Large intestine (tissue), 3 donors: ENCODE measurements at regions not wholly inside any gene's neighbourhood (a gene's known extent, or its start where the extent isn't known, plus 50 kb on each side); places are given as distances from the start of the nearest gene placed in this dataset.
"Not testable (repeated sequence)": the region's sequence is repeated elsewhere in the genome, so short reads cannot be mapped to it uniquely, and the experiment has no call there.

Source experiments
- DNase-seq, 2 donors: peaks; one replicate each; pipeline versions ENCODE4 v3.0.0 to v3.0.0-alpha.2; 2013
- H3K27ac ChIP-seq: one replicate; pipeline ENCODE4 v1.5.1; 2013; ENCODE audit warnings: low read length
- H3K27me3 ChIP-seq: 2 replicates; pipeline ENCODE4 v1.6.1; 2013; ENCODE audit warnings: low read length; ENCODE audit not compliant: control insufficient read depth, insufficient read depth
- H3K36me3 ChIP-seq: 2 replicates; pipeline ENCODE4 v1.6.1; 2013; ENCODE audit warnings: low read length; ENCODE audit not compliant: control insufficient read depth, insufficient read depth
- H3K4me1 ChIP-seq: one replicate; pipeline ENCODE4 v1.6.1; 2013; ENCODE audit warnings: low read length; ENCODE audit not compliant: control insufficient read depth, insufficient read depth
- H3K4me3 ChIP-seq: one replicate; pipeline ENCODE4 v1.5.1; 2013; ENCODE audit warnings: low read length
- H3K9me3 ChIP-seq: one replicate; pipeline ENCODE4 v1.6.1; 2013; ENCODE audit warnings: mild to moderate bottlenecking, low read depth, low read length, moderate library complexity; ENCODE audit not compliant: control insufficient read depth
- WGBS: methylation state at CpG from one replicate; pipeline ENCODE4 v1.1.5; 2013; ENCODE audit warnings: low lambda C conversion rate; ENCODE audit not compliant: insufficient coverage; 5-methylcytosine and 5-hydroxymethylcytosine counted together

DNA sequence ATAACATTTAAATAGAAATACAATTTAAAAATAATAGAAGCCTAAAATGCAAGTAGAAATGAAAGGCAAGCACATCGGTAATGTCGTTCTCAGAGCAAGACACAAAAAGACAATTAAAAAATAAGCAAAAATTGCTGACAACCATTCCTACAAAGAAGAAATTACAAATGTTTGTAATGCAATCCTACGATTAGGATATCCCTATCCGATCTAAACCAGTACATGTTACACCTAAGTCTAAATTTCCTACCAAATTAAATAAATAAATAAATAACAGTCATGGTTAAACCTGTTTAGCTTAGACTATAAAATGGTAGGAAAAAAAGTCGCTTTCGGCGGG, 90.0 kb downstream of the ANXA2R start:
- Histone ChIP-seq H3K27ac (no peak overlapping the region), H3K9me3 (peaks cover 12% of the 10 kb centered on the region), H3K4me1 (peaks cover 18% of the 10 kb centered on the region), H3K4me3 (no peak overlapping the region), H3K36me3 (no peaks in the 10 kb centered on the region), H3K27me3 (peaks cover 89% of the 10 kb centered on the region)
- no peak for DNase-seq
- 8% methylated on average over 7 of the region's 7 CpGs for WGBS

DNA sequence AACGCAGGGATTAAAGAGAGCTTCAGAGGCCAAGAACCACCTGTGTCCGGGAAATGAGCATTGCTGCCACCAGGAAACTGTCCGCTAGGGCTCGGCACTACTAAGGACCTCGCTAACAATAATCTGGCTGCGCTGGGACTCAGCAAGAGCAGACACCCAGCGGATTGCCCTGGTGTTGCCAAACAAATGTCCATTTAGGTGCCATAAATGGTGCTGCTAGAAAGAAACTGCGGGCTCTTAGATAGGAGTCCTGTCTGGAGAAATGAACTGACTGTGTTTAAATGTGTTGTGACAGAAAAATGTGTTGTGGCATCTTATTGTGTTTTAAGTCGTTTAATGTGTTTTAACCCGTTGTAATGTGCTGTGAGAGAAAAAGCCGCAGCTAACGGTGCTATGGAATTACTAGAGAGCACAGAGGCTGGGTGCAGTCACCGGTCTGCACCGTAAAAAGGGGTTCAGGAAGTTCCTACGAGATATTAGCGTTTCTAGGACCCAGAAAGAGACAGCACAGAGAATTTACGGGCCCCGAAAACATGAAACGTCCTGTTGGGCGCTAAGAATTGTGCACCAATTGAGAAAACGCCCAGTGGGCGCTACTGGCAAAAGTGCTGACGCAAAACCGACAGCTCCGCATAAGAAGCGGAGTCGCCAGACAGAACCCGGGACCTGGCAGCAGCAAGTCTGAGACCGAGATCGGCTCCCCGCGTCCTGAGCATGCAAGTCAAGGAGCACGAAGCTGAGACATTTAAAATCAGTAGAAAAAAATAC, 90.6 kb downstream of the ANXA2R start:
- H3K9me3 ChIP-seq = peaks cover 12% of the 10 kb centered on the region
- H3K4me3 ChIP-seq = no peak overlapping the region
- peaks cover 18% of the 10 kb centered on the region for H3K4me1 ChIP-seq
- WGBS = 2% methylated on average over 6 of the region's 33 CpGs
- no peak overlapping the region for H3K27ac ChIP-seq
- peak; percentile 29 to 52 for DNase-seq
- H3K36me3 ChIP-seq = no peaks in the 10 kb centered on the region
- H3K27me3 ChIP-seq = peaks cover 91% of the 10 kb centered on the region

DNA sequence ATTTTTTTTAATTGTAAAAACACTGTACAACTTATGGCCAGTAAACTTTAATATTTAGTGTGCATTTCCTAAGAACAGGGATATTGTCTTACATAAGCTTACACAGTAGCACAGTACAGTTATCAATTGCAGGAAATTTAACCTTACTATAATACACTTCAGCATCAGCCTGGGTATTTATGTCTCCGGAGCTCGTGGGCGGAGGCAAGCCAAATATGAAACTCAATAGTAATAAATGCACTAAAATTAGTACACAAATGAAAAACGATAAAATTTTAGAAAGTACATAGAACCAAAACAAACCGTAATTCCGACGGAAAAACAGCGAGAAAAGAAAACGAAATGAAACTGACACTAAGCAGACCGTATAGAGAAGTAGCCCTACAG, 91.2 kb downstream of the ANXA2R start:
- peaks cover 18% of the 10 kb centered on the region for H3K4me1 ChIP-seq
- no peak overlapping the region for H3K4me3 ChIP-seq
- H3K9me3 ChIP-seq = peaks cover 12% of the 10 kb centered on the region
- no peak overlapping the region for H3K27ac ChIP-seq
- no peak for DNase-seq
- peaks cover 91% of the 10 kb centered on the region for H3K27me3 ChIP-seq
- WGBS = 4% methylated on average over 6 of the region's 10 CpGs
- H3K36me3 ChIP-seq = no peaks in the 10 kb centered on the region

DNA sequence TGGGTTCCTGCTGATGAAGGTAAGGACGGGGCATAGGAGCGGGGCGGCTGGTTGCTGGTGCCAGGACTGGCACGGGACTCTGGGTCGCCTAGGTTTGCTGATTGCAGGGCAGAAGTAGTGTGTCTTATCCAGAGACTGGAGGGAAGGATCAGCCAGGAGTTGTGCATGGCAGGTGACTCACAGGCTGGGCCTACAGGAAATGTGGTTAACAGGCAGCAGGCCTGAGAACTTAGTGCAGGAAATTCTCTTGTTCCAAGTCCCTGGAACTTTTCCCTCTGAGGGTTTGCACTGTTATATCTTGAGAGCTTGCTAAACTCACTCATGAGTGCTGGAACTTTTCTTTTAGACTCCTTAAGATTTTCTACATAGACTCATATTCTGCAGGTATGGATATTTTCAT, 95.1 kb downstream of the ANXA2R start:
- DNase-seq = no peak
- H3K9me3 ChIP-seq = no peaks in the 10 kb centered on the region
- H3K4me1 ChIP-seq = no peaks in the 10 kb centered on the region
- no peaks in the 10 kb centered on the region for H3K36me3 ChIP-seq
- H3K27ac ChIP-seq = no peak overlapping the region
- no peak overlapping the region for H3K4me3 ChIP-seq
- peaks cover 83% of the 10 kb centered on the region for H3K27me3 ChIP-seq
- WGBS = no CpG with 5 or more reads among the region's 5 CpGs

DNA sequence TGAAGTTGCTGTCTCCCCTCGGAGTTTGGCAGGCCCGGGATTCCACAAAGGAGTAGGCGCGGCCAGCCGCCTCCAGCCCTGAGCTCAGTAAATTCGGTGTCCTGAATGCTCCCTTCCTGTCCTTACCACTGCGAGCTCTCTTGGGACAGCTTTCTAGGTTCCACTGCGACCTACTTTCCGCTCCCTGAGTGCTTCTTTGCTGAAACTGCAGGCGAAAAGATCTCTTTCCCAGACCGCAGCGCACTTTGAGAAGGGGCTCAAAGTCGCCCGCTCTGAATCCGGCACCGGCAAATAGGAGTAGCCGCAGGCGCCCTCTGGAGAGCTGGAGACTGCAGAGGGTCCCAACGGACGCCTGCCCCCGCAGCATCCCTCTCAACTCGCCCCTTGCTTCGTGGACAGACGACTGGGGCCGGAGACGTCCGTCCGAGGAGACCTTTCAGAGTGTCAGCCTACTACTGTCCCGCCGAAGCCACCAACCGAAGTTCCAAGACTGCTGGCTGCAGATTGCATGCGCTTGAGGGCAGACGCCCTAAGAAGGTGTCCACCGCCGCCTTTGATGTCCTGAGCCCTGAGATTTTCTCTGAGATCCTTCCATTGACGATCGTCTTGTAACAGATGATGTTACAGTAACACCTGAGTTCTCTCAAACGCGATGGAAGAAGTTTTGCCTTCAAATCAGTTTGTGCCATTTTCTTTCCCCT, 96.0 kb downstream of the ANXA2R start:
- no peaks in the 10 kb centered on the region for H3K36me3 ChIP-seq
- no peaks in the 10 kb centered on the region for H3K4me1 ChIP-seq
- no peak overlapping the region for H3K27ac ChIP-seq
- 4% methylated on average over 5 of the region's 39 CpGs for WGBS
- H3K27me3 ChIP-seq = peaks cover 78% of the 10 kb centered on the region
- peak in 1 of 2 donors; percentile 12 for DNase-seq
- no peaks in the 10 kb centered on the region for H3K9me3 ChIP-seq
- no peak overlapping the region for H3K4me3 ChIP-seq

DNA sequence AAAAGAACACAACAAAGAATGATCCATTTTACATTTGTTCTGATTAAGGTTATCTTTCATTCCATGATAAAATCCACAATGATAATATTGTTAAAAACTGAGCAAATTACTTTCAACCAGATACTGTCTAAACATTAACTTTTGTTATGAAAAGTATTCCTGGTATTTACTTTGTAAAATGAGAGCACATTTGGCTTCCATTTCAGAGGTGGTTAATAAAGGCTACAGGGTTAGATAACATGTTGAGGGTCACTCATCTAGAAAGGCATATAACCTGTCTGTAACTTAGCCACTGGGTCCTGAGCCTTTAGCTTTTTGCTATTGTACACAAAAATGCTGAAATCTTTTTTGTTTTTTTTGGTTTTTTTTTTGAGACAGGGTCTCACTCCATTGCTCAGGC, 99.3 kb downstream of the ANXA2R start:
- no peaks in the 10 kb centered on the region for H3K4me1 ChIP-seq
- no peak for DNase-seq
- H3K4me3 ChIP-seq = no peak overlapping the region
- H3K36me3 ChIP-seq = no peaks in the 10 kb centered on the region
- H3K9me3 ChIP-seq = no peaks in the 10 kb centered on the region
- peaks cover 56% of the 10 kb centered on the region for H3K27me3 ChIP-seq
- H3K27ac ChIP-seq = no peak overlapping the region

DNA sequence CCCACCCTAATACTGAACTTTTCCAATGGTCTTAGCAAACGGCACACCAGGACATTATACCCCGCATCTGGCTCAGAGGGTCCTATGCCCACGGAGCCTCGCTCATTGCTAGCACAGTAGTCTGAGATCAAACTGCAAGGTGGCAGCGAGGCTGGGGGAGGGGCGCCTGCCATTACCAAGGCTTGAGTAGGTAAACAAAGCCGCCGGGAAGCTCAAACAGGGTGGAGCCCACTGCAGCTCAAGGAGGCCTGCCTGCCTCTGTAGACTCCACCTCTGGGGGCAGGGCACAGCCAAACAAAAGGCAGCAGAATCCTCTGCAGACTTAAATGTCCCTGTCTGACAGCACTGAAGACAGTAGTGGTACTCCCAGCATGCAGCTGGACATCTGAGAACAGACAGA, 108.1 kb downstream of the ANXA2R start:
- not testable (repeated sequence) for H3K36me3 ChIP-seq, H3K27me3 ChIP-seq, H3K4me1 ChIP-seq, H3K27ac ChIP-seq, H3K9me3 ChIP-seq, H3K4me3 ChIP-seq, DNase-seq
- no CpG with 5 or more reads among the region's 8 CpGs for WGBS

DNA sequence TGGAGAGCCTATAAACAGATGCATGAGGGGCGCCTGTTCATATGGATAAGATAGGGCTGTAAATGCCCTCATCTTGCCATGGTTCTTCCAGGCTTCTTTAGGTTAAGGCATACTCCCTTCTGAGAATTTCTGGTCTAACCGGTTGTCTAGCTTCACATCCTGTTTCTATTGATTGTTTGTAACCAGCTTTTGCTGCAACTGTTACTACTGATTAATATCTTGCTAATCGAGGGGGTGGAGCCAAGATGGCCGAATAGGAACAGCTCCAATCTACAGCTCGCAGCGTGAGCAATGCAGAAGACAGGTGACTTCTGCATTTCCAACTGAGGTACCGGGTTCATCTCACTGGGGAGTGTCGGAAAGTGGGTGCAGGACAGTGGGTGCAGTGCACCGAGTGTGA, 108.7 kb downstream of the ANXA2R start:
- not testable (repeated sequence) for H3K36me3 ChIP-seq, DNase-seq, H3K4me3 ChIP-seq, H3K9me3 ChIP-seq, H3K27me3 ChIP-seq, H3K4me1 ChIP-seq, H3K27ac ChIP-seq
- no CpG with 5 or more reads among the region's 9 CpGs for WGBS

DNA sequence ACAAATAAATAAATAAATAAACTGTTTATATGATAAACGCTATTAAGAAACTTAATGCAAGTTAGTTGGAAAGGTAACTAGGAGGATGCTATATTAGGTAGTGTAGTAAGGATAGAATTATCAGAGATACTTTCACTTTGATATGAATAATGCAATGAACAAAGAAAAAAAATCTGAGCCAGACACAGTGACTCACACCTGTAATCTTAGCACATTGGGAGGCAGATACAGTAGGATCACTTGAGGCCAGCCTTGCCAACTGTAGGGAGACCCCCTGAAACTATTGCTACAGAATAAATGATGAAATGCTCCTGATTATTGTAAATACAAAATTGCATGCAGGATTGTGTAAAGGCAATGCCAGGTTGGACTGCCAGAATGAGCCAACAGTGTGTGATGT, 109.2 kb downstream of the ANXA2R start:
- Histone ChIP-seq H3K27ac (no peak overlapping the region), H3K9me3 (no peaks in the 10 kb centered on the region), H3K27me3 (peaks cover 5% of the 10 kb centered on the region), H3K4me1 (no peaks in the 10 kb centered on the region), H3K4me3 (no peak overlapping the region), H3K36me3 (no peaks in the 10 kb centered on the region)
- 91% methylated on average over 1 of the region's 1 CpG for WGBS
- no peak for DNase-seq

DNA sequence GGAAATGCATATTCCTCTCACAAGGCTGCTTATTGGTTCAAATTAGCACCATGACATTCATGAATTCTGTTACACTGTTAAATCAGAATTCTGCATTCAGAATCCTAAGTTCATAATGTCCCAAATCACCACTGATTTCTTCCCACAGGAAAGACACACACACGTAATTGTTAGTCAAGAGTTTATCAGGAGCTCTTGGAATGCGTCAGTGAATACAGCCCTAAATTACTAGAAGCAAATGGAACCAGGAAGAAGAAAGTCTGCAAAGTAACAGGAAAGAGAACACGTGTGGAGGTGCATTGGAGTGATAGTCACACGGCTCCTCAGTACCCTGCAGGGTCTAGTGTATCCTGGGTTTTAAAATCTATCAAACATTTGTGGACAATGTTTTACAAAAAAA, 110.2 kb downstream of the ANXA2R start:
- Histone ChIP-seq H3K27ac (no peak overlapping the region), H3K27me3 (peaks cover 10% of the 10 kb centered on the region), H3K4me3 (no peak overlapping the region), H3K9me3 (no peaks in the 10 kb centered on the region), H3K4me1 (no peaks in the 10 kb centered on the region), H3K36me3 (no peaks in the 10 kb centered on the region)
- DNase-seq = no peak
- 37% methylated on average over 2 of the region's 4 CpGs for WGBS

DNA sequence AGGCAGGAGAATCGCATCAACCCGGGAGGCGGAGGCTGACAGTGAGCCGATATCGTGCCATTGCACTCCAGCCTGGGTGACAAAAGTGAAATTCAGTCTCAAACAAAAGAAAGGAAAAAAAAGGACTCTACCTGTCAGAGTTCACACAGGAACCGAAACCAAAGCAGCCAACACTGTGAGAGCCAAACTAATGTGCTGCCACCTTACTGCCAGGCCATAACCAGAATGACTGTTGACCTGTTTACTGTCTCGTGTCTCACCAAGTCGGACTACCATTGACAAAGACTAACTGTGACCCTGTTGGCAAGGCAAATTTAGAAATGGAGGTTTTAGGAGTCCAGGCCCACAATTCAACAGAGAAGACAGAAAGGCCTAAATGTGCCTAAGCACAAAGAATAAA, 112.4 kb downstream of the ANXA2R start:
- Histone ChIP-seq H3K27ac (no peak overlapping the region), H3K36me3 (no peaks in the 10 kb centered on the region), H3K4me3 (no peak overlapping the region), H3K27me3 (peaks cover 30% of the 10 kb centered on the region), H3K4me1 (no peaks in the 10 kb centered on the region), H3K9me3 (peaks cover 8% of the 10 kb centered on the region)
- DNase-seq = no peak
- WGBS = 100% methylated on average over 3 of the region's 8 CpGs
